AML-193 (cell line): ENCODE measurements at regions not wholly inside any gene's neighbourhood (a gene's known extent, or its start where the extent isn't known, plus 50 kb on each side); places are given as distances from the start of the nearest gene placed in this dataset.
"Not testable (repeated sequence)": the region's sequence is repeated elsewhere in the genome, so short reads cannot be mapped to it uniquely, and the experiment has no call there.

ENCODE experiments used
- DNase-seq, 2 experiments: peaks; one replicate each; lab custom pipeline; 2025; lab: John Stamatoyannopoulos, UW

- DNase-seq = no peak
Observed at GRCh38 chr6:84635081-84635761, 129.2 kb downstream of the TBX18 start.

- DNase-seq = no peak
Observed at GRCh38 chr6:84633771-84634170, 130.6 kb downstream of the TBX18 start.

GRCh38 chr6:84626527-84626926 lies 137.9 kb downstream of the TBX18 start:
- DNase-seq = not testable (repeated sequence)

- DNase-seq = no peak
Observed at GRCh38 chr6:84625506-84625905, 138.9 kb downstream of the TBX18 start.

- DNase-seq = no peak
Observed at GRCh38 chr6:84623956-84624680, 140.3 kb downstream of the TBX18 start.

GRCh38 chr6:84618836-84619235 lies 145.6 kb downstream of the TBX18 start:
- DNase-seq = no peak

GRCh38 chr6:84618046-84618752 lies 146.2 kb downstream of the TBX18 start:
- no peak for DNase-seq

GRCh38 chr6:84615987-84616386 lies 148.4 kb downstream of the TBX18 start:
- no peak for DNase-seq

- DNase-seq = no peak
Observed at GRCh38 chr6:84615113-84615850, 149.1 kb downstream of the TBX18 start.

- no peak for DNase-seq
Observed at GRCh38 chr6:84606860-84607259, 157.5 kb downstream of the TBX18 start.

- no peak for DNase-seq
Observed at GRCh38 chr6:84605298-84605697, 159.1 kb downstream of the TBX18 start.

GRCh38 chr6:84601366-84601765 lies 163.0 kb downstream of the TBX18 start:
- no peak for DNase-seq

GRCh38 chr6:84599991-84600390 lies 164.4 kb downstream of the TBX18 start:
- no peak for DNase-seq

- no peak for DNase-seq
Observed at GRCh38 chr6:84597238-84597875, 167.0 kb downstream of the TBX18 start.

GRCh38 chr6:84596488-84596887 lies 167.9 kb downstream of the TBX18 start:
- no peak for DNase-seq

GRCh38 chr6:84588697-84589080 lies 175.7 kb downstream of the TBX18 start:
- DNase-seq = no peak

- peak; percentile 40 to 53 for DNase-seq
Observed at GRCh38 chr6:84587994-84588696, 176.3 kb downstream of the TBX18 start.

- not testable (repeated sequence) for DNase-seq
Observed at GRCh38 chr6:84587202-84587940, 177.0 kb downstream of the TBX18 start.

- no peak for DNase-seq
Observed at GRCh38 chr6:84583784-84584183, 180.6 kb downstream of the TBX18 start.

- no peak for DNase-seq
Observed at GRCh38 chr6:84582997-84583396, 181.4 kb downstream of the TBX18 start.
